HG03159 (cell line): ENCODE measurements at regions not wholly inside any gene's neighbourhood (a gene's known extent, or its start where the extent isn't known, plus 50 kb on each side); places are given as distances from the start of the nearest gene placed in this dataset.

Experiments
- ATAC-seq: cut with Tn5 transposase; IDR thresholded peaks from one replicate; pipeline ENCODE4 v1.9.1; 2021; ENCODE audit warnings: mild to moderate bottlenecking, moderate library complexity; ENCODE audit not compliant: unreplicated experiment

- ATAC-seq: no peak
Measured at GRCh38 chr20:50257860-50258259, 67.2 kb downstream of the CEBPB start.

- no peak for ATAC-seq
Measured at GRCh38 chr20:50258790-50259483, 68.3 kb downstream of the CEBPB start.

GRCh38 chr20:50259705-50260478, 69.3 kb downstream of the CEBPB start:
- no peak for ATAC-seq

GRCh38 chr20:50260479-50261221, 70.0 kb downstream of the CEBPB start:
- no peak for ATAC-seq

GRCh38 chr20:50261471-50262212, 71.0 kb downstream of the CEBPB start:
- ATAC-seq: no peak

- no peak for ATAC-seq
Measured at GRCh38 chr20:50263831-50264230, 73.2 kb downstream of the CEBPB start.

GRCh38 chr20:50264534-50265145, 74.0 kb downstream of the CEBPB start:
- ATAC-seq: no peak

- no peak for ATAC-seq
Measured at GRCh38 chr20:50265245-50265946, 74.8 kb downstream of the CEBPB start.

- ATAC-seq: no peak
Measured at GRCh38 chr20:50266293-50267040, 75.8 kb downstream of the CEBPB start.

- ATAC-seq: no peak
Measured at GRCh38 chr20:50267041-50267865, 76.6 kb downstream of the CEBPB start.

- ATAC-seq: no peak
Measured at GRCh38 chr20:50267866-50268219, 77.2 kb downstream of the CEBPB start.

GRCh38 chr20:50269091-50270033, 78.7 kb downstream of the CEBPB start:
- no peak for ATAC-seq

GRCh38 chr20:50270034-50270395, 79.4 kb downstream of the CEBPB start:
- no peak for ATAC-seq

- ATAC-seq: no peak
Measured at GRCh38 chr20:50270569-50270968, 79.9 kb downstream of the CEBPB start.

- ATAC-seq: no peak
Measured at GRCh38 chr20:50271176-50271575, 80.5 kb downstream of the CEBPB start.

GRCh38 chr20:50271612-50272011, 81.0 kb downstream of the CEBPB start:
- ATAC-seq: no peak

GRCh38 chr20:50272030-50272723, 81.5 kb downstream of the CEBPB start:
- no peak for ATAC-seq
